ENCODE measurements at regions not wholly inside any gene's neighbourhood (a gene's known extent, or its start where the extent isn't known, plus 50 kb on each side); places are given as distances from the start of the nearest gene placed in this dataset.
"Not testable (repeated sequence)": the region's sequence is repeated elsewhere in the genome, so short reads cannot be mapped to it uniquely, and the experiment has no call there.

GRCh38 chr1:229164836-229165735 is 105.8 kb upstream of the RAB4A start:
- ChIA-PET CTCF (no interaction called here), POLR2A (no interaction called here)
- TF ChIP-seq, protein P1, sequence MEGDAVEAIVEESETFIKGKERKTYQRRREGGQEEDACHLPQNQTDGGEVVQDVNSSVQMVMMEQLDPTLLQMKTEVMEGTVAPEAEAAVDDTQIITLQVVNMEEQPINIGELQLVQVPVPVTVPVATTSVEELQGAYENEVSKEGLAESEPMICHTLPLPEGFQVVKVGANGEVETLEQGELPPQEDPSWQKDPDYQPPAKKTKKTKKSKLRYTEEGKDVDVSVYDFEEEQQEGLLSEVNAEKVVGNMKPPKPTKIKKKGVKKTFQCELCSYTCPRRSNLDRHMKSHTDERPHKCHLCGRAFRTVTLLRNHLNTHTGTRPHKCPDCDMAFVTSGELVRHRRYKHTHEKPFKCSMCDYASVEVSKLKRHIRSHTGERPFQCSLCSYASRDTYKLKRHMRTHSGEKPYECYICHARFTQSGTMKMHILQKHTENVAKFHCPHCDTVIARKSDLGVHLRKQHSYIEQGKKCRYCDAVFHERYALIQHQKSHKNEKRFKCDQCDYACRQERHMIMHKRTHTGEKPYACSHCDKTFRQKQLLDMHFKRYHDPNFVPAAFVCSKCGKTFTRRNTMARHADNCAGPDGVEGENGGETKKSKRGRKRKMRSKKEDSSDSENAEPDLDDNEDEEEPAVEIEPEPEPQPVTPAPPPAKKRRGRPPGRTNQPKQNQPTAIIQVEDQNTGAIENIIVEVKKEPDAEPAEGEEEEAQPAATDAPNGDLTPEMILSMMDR (IDR thresholded peaks at IDR 0.05; ENCODE audit: control extremely low read depth, extremely low read depth, low read depth, missing control alignments), result no peak
- DNase-seq (ENCODE audit: extremely low spot score), result no peak

DNA sequence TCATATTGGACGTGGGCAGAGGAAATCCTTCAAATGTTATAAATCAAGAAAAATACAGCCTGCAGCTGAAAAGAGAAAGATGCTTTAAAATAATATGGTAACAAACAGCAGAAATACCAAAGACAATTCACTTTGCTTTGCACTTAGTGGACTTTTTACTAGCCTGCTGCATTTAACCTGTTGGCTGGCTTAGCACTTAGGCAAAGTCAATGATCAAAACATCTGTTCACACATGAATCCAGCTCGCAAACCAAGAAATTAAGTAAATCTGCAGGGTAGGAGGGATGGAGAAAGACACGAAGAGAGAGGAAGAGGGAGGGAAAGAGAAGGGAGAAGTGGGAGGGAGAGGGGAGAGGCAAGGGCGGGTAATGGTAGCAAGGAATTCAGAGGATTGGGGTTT is 103.6 kb upstream of the RAB4A start:
- ChIA-PET CTCF (interaction anchor here (0.9 kb wide), 1 partner anchor 11 kb away, joined by 3 read pairs; no protein-coding TSS in a partner anchor), POLR2A (no interaction called here)
- no peak for DNase-seq (ENCODE audit: extremely low spot score)
- TF ChIP-seq, protein P1 (IDR thresholded peaks at IDR 0.05; ENCODE audit: control extremely low read depth, extremely low read depth, low read depth, missing control alignments), result no peak

- TF ChIP-seq, protein P1 (IDR thresholded peaks at IDR 0.05; ENCODE audit: control extremely low read depth, extremely low read depth, low read depth, missing control alignments), result no peak
- DNase-seq (ENCODE audit: extremely low spot score), result no peak
- ChIA-PET CTCF (interaction anchor here (1.2 to 1.4 kb wide), 2 partner anchors 21 to 58 kb away, joined by 3 read pairs; no protein-coding TSS in a partner anchor), POLR2A (interaction anchor here (0.6 kb wide), 1 partner anchor 21 kb away, joined by 3 read pairs; no protein-coding TSS in a partner anchor)
Measured at GRCh38 chr1:229169399-229169798, 101.5 kb upstream of the RAB4A start.

DNA sequence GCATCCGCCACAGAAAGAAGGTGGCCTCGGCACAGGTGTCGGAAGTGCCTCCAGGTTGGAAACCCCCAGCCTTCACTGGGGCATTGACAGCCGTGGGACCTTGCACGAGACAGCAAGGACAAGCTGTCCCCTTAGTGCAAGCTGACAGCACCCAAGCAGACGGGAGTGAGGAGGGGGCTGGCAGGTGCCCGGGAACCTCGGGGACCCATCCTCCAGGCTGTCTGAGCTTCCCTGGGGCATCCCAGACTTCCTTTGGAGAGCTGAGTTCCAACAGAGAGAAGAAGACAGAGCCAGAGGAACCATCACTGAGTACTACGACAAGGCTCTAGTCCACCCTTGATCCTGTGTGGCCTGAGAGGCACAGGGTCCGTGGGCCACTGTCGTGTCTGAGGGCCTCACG is 100.6 kb upstream of the RAB4A start:
- TF ChIP-seq, protein P1 (IDR thresholded peaks at IDR 0.05; ENCODE audit: control extremely low read depth, extremely low read depth, low read depth, missing control alignments), result no peak
- DNase-seq (ENCODE audit: extremely low spot score), result no peak
- CTCF ChIA-PET, result interaction anchor here (1.2 to 1.4 kb wide), 2 partner anchors 8 to 20 kb away, joined by 3 read pairs; no protein-coding TSS in a partner anchor
- POLR2A ChIA-PET, result interaction anchor here (0.5 kb wide), 1 partner anchor 763 kb away, joined by 6 read pairs; the partner anchor contains the start of gene TRIM11

DNA sequence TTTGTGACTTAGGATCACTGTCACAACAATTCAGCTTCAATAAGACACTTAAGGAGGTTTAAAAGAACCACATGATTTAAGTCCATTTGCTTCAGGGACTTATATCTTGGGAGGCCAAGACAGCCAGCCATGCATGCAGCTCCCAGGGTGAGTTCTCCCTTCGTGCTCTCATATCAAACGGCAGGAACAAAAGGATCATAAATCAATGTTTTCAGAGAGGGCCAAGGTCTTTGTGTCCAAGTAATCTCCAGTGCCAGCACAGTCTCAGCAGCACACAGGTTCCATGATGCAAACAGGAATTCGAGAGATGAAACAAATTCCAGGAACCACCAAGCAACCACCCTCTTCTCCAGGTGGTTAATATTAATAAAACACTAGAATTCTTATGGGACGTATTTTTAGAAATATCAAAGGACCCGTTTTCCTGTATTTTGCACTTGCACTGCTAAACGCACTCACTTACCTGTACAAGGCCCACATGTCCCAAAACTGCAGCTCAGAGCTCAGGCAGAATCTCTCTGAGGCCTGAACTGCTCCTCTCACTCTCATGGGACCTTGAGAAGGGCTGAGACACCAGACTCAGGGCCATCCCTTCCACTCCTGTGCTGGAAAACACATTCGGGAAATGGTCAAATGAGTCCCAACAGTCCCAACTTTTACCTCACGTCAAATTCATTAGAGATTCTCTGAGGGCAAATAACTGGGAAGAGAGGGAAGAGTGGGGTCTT is 100.0 kb upstream of the RAB4A start:
- TF ChIP-seq, protein P1 (IDR thresholded peaks at IDR 0.05; ENCODE audit: control extremely low read depth, extremely low read depth, low read depth, missing control alignments), result no peak
- ChIA-PET CTCF (interaction anchor here (1.2 to 1.4 kb wide), 2 partner anchors 9 to 56 kb away, joined by 3 read pairs; no protein-coding TSS in a partner anchor), POLR2A (interaction anchor here (0.5 kb wide), 1 partner anchor 764 kb away, joined by 6 read pairs; the partner anchor contains the start of gene TRIM11)
- no peak for DNase-seq (ENCODE audit: extremely low spot score)

- TF ChIP-seq, protein P1 (IDR thresholded peaks at IDR 0.05; ENCODE audit: control extremely low read depth, extremely low read depth, low read depth, missing control alignments), result no peak
- DNase-seq (ENCODE audit: extremely low spot score), result no peak
- ChIA-PET POLR2A (no interaction called here), CTCF (interaction anchor here (1.2 kb wide), 1 partner anchor 55 kb away, joined by 3 read pairs; no protein-coding TSS in a partner anchor)
Measured at GRCh38 chr1:229171934-229172333, 99.0 kb upstream of the RAB4A start.

DNA sequence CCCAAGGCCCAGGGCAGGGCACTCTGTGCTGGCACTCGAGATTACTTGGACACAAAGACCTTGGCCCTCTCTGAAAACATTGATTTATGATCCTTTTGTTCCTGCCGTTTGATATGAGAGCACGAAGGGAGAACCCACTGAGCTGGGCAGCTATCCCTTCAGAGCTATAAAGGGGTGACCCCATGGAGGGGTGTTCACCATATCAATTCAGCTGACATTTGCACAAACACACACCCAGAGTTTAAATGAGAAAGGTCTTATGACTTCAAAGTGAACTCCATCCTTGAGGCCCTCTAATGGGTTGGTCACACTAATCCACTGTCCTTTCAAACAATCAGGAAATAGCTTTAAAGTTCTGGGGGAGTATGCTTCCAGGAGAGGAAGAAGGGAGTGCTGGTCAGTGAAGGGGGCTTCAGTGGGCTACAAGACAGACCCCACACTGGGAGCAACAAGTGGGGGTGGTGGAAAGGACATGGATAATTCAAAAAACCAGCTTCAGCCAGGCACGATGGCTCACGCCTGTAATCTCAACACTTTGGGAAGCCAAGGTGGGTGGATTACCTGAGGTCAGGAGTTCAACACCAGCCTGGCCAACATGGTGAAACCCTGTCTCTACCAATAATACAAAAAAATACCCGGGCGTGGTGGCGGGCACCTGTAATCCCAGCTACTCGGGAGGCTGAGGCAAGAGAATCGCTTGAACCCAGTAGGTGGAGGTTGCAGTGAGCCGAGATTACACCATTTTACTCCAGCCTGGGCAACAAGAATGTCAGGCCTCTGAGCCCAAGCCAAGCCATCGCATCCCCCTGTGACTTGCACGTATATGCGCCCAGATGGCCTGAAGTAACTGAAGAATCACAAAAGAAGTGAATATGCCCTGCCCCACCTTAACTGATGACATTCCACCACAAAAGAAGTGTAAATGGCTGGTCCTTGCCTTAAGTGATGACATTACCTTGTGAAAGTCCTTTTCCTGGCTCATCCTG is 97.1 kb upstream of the RAB4A start:
- DNase-seq (ENCODE audit: extremely low spot score), result not testable (repeated sequence)
- CTCF ChIA-PET, result interaction anchor here (1.9 kb wide), 1 partner anchor 12 kb away, joined by 6 read pairs; no protein-coding TSS in a partner anchor

DNA sequence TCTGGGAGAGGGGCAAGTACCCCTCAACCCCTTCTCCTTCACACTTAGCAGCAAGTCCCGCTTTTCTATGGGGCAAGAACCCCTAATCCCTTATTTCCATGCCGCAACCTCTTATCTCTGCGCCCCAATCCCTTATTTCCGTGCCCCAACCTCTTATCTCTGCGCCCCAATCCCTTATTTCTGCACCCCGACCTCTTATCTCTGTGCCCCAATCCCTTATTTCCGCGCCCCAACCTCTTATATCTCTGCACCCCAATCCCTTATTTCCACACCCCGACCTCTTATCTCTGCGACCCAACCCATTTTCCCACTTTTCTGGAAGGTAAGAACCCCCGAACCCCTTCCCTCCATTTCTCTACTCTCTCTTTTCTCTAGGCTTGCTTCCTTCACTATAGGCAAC is 95.6 kb upstream of the RAB4A start:
- CTCF ChIA-PET; DNase-seq (ENCODE audit: extremely low spot score); POLR2A ChIA-PET: not testable (repeated sequence)

More for the DNA sequence above, 97.1 kb upstream of the RAB4A start:
- POLR2A ChIA-PET, result not testable (repeated sequence)
